BJ (cell line): ENCODE measurements at regions not wholly inside any gene's neighbourhood (a gene's known extent, or its start where the extent isn't known, plus 50 kb on each side); places are given as distances from the start of the nearest gene placed in this dataset.

Experiments
- CTCF ChIA-PET: fragments of 350-600 bp; formaldehyde crosslinking; extraction: SDS; loops from one replicate; lab custom pipeline; 2021; ENCODE audit warnings: antibody characterized with exemption, inconsistent platforms; lab: Yijun Ruan, JAX
- POLR2A ChIA-PET: fragments of 300-600 bp; sonication (Branson Sonifier 250); formaldehyde crosslinking; extraction: SDS; loops from one replicate; lab custom pipeline; 2021; ENCODE audit warnings: antibody characterized with exemption; lab: Charles Lee
- DNase-seq: peaks from one replicate; pipeline ENCODE4 v3.0.0-alpha.2; 2011; ENCODE audit warnings: low read depth
- H3K27me3 ChIP-seq: 2 replicates; pipeline ENCODE4 v1.6.0; 2011; ENCODE audit warnings: low read length; ENCODE audit not compliant: control insufficient read depth, insufficient read depth
- H3K36me3 ChIP-seq: 2 replicates; pipeline ENCODE4 v1.5.1; 2011; ENCODE audit warnings: low read length; ENCODE audit not compliant: control insufficient read depth, insufficient read depth
- H3K4me3 ChIP-seq: 2 replicates; pipeline ENCODE4 v1.5.1; 2011; ENCODE audit warnings: low read depth, mild to moderate bottlenecking, control low read depth, low read length
- TF ChIP-seq, protein P1 (sequence below): IDR thresholded peaks from 2 replicates; pipeline ENCODE4 v1.5.1; 2011; ENCODE audit warnings: low read depth, mild to moderate bottlenecking, control low read depth, inconsistent platforms, low read length, moderate library complexity; ENCODE audit not compliant: insufficient read depth

GRCh38 chr11:21634956-21635355, 557.9 kb upstream of the ANO5 start:
- TF ChIP-seq, protein P1, sequence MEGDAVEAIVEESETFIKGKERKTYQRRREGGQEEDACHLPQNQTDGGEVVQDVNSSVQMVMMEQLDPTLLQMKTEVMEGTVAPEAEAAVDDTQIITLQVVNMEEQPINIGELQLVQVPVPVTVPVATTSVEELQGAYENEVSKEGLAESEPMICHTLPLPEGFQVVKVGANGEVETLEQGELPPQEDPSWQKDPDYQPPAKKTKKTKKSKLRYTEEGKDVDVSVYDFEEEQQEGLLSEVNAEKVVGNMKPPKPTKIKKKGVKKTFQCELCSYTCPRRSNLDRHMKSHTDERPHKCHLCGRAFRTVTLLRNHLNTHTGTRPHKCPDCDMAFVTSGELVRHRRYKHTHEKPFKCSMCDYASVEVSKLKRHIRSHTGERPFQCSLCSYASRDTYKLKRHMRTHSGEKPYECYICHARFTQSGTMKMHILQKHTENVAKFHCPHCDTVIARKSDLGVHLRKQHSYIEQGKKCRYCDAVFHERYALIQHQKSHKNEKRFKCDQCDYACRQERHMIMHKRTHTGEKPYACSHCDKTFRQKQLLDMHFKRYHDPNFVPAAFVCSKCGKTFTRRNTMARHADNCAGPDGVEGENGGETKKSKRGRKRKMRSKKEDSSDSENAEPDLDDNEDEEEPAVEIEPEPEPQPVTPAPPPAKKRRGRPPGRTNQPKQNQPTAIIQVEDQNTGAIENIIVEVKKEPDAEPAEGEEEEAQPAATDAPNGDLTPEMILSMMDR = no peak

GRCh38 chr11:21635394-21636145, 557.3 kb upstream of the ANO5 start:
- H3K27me3 ChIP-seq = no peaks in the 10 kb centered on the region
- ChIA-PET POLR2A (no interaction called here), CTCF (no interaction called here)
- TF ChIP-seq, protein P1 = no peak
- no peak overlapping the region for H3K4me3 ChIP-seq
- DNase-seq = no peak
- H3K36me3 ChIP-seq = no peaks in the 10 kb centered on the region

More at GRCh38 chr11:21634956-21635355, 557.9 kb upstream of the ANO5 start:
- Histone ChIP-seq H3K4me3 (no peak overlapping the region), H3K36me3 (no peaks in the 10 kb centered on the region), H3K27me3 (no peaks in the 10 kb centered on the region)
- no peak for DNase-seq
- CTCF ChIA-PET = no interaction called here
- POLR2A ChIA-PET = no interaction called here

GRCh38 chr11:21636561-21636960, 556.3 kb upstream of the ANO5 start:
- Histone ChIP-seq H3K27me3 (no peaks in the 10 kb centered on the region), H3K36me3 (no peaks in the 10 kb centered on the region), H3K4me3 (no peak overlapping the region)
- POLR2A ChIA-PET = no interaction called here
- CTCF ChIA-PET = no interaction called here
- TF ChIP-seq, protein P1 = no peak
- DNase-seq = no peak

- DNase-seq = no peak
- POLR2A ChIA-PET = no interaction called here
- Histone ChIP-seq H3K27me3 (no peaks in the 10 kb centered on the region), H3K4me3 (no peak overlapping the region), H3K36me3 (no peaks in the 10 kb centered on the region)
- TF ChIP-seq, protein P1 = no peak
- CTCF ChIA-PET = no interaction called here
These were observed 552.4 kb upstream of the ANO5 start for GRCh38 chr11:21640491-21640890.

DNA sequence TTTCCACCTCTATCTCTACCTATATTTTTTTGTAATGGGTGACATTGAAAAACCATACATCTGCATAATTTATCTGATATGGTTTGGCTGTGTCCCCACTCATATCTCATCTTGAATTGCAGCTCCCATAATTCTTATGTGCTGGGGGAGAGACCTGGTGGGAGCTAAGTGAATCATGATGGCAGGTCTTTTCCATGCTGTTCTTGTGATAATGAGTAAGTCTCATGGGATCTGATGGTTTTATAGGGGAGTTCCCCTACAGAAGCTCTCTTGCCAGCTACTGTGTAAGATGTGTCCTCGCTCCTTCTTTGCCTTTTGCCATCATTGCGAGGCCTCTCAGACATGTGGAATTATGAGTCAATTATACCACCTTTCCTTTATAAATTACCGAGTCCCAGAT, 551.0 kb upstream of the ANO5 start:
- Histone ChIP-seq H3K4me3 (no peak overlapping the region), H3K27me3 (no peaks in the 10 kb centered on the region), H3K36me3 (no peaks in the 10 kb centered on the region)
- ChIA-PET POLR2A (no interaction called here), CTCF (no interaction called here)
- TF ChIP-seq, protein P1 = no peak
- no peak for DNase-seq
